ENCODE measurements at regions not wholly inside any gene's neighbourhood (a gene's known extent, or its start where the extent isn't known, plus 50 kb on each side); places are given as distances from the start of the nearest gene placed in this dataset.
"Not testable (repeated sequence)": the region's sequence is repeated elsewhere in the genome, so short reads cannot be mapped to it uniquely, and the experiment has no call there.

DNA sequence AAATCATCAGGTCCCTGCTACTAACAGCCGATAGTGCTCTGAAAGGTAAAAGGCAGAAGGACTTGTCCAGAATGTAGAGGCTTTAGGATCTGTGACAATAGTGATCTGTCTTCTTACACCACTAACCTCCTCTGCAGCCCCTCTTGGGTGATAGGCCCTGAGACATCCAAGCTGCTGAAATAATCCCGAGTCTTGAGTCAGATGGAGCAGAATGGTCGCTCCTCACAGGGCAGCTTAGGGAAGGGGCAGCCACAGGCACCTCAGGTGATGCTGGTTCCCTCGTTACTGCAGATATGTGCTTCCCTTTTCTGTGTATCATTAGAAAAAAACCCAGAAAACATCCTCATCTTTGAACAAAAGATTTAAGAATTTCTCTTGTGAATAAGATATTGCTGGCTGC, 157.1 kb upstream of the DLX2 start:
- no peak for DNase-seq (ENCODE audit: low spot score)

DNA sequence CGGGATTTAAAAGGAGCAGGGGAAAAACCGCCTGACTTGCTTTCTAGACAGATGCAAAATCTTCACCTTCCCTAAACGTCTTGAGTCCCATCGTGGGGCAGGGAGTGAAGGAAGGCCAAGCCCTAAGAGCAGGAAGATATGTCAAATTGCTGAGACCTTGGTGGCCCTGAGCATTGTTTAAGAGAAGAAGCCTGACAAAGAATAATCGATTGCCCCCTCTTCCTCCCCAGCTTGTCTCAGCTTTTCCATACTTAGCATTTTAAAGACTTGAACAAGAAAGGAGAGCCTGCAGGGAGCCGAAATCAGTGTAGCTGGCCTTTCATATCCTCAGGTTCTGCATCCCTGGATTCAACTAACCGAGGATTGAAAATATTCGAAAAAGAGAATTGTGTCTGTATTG, 157.6 kb upstream of the DLX2 start:
- no peak for DNase-seq (ENCODE audit: low spot score)

- DNase-seq (ENCODE audit: low spot score) = no peak
These were observed 158.6 kb upstream of the DLX2 start for GRCh38 chr2:172261292-172261691.

GRCh38 chr2:172262486-172262885, 159.8 kb upstream of the DLX2 start:
- DNase-seq (ENCODE audit: low spot score) = no peak

GRCh38 chr2:172264820-172265219, 162.1 kb upstream of the DLX2 start:
- not testable (repeated sequence) for DNase-seq (ENCODE audit: low spot score)

DNA sequence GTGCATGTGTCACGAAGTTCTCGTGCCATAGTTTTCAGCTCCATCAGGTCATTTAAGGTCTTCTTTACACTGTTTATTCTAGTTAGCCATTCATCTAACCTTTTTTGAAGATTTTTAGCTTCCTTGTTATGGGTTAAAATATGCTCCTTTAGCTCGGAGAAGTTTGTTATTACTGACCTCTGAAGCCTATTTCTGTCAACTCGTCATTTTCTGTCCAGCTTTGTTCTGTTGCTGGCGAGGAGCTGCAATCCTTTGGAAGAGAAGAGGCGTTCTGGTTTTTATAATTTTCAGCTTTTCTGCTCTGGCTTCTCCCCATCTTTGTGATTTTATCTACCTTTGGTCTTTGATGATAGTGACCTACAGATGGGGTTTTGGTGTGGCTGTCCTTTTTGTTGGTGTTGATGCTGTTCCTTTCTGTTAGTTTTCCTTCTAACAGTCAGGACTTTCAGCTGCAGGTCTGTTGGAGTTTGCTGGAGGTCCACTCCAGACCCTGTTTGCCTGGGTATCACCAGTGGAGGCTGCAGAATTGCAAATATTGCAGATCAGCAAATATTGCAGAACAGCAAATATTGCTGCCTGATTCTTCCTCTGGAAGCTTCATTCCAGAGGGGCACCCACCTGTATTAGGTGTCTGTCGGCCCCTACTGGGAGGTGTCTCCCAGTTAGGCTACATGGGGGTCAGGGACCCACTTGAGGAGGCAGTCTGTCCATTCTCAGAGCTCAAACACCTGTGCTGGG, 157.7 kb upstream of the ITGA6 start:
- DNase-seq (ENCODE audit: low spot score) = not testable (repeated sequence)

- DNase-seq (ENCODE audit: low spot score) = no peak
These were observed 156.9 kb upstream of the ITGA6 start for GRCh38 chr2:172270278-172271079.

DNA sequence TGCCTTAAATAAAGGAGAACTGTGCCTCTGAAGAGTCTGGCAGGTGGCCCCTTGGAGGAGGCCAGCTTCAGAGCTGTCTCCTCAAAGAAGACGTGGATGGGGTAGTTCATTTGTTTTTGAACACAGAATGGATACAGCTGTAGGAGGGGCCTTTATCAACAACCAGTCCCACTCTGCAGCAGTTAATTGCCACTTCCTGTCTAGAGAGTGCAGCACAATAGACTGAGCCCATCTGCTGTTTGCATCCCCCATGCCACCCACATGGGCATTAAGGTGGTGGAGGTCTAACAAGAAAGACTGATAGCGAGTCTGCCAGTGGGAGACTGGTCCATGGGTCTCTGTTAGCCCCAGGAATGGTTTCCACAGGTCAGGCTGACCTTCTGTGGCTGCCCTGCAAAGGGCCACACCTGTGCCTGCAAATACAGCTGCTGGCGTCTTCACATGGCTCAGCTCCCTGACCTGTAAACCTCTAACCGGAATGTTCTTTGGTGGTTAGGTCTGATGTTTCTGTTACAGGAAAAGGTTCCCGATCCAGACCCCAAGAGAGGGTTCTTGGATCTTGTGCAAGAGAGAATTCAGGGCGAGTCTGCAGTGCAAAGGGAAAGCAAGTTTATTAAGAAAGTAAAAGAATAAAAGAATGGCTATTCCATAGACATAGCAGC, 153.3 kb upstream of the ITGA6 start:
- no peak for DNase-seq (ENCODE audit: low spot score)

DNA sequence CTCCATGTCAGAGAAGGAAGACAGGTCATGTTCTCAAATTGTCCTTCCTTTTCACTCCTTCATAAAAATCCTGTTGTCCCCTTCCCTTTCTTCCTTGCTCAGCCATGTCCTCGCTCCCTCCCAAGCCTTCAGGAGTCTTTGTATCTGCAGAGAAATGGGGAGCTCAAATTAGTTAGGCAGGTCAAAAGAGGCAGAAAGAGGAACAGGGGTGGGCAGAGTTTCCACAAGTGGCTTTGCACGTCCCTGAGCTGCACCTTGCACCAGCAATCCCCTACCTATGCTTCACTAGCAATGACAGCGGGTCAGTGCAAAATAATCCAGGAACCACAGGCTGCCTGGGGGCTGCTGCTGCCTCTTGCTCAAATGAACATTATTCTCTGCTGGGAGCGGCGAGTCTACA, 152.1 kb upstream of the ITGA6 start:
- no peak for DNase-seq (ENCODE audit: low spot score)

DNA sequence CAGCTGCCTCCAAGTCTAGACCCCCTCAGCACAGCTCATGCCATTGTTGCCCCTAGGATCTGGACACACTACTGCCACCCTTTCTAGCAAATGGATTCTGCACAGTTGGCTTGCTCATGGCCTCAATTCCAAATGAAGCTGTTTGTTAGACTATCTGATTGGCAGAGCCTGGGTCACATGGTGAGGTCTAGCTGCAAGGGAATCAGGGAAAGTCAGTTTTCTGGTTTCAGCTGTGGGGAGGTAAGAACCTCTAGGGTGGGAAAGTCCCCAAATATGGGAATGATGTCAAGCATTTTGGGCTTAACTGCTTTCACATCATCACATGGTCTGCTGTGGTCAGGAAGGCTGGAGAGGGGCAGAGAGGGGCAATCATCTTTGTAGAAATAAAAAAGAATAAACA, 150.4 kb upstream of the ITGA6 start:
- DNase-seq (ENCODE audit: low spot score) = no peak

DNA sequence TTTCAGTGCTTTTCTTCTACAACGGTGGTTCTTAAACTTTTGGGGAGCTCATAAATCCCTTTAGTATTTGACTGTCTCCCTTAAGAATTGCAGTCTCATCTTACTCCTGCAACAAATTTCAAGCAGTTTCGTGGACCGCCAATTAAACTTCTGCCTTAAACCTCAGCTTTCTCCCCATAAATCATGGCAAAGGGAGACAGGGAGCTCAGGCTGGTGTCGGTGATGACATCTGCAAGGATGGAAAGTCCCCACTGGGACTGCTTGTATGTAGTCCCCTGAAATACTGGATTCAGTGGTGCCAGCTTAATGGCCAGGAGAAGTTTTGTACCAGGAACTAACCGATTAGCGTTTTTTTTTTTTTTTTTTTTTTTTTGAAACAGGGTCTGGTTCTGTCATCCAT, 148.7 kb upstream of the ITGA6 start:
- no peak for DNase-seq (ENCODE audit: low spot score)

DNA sequence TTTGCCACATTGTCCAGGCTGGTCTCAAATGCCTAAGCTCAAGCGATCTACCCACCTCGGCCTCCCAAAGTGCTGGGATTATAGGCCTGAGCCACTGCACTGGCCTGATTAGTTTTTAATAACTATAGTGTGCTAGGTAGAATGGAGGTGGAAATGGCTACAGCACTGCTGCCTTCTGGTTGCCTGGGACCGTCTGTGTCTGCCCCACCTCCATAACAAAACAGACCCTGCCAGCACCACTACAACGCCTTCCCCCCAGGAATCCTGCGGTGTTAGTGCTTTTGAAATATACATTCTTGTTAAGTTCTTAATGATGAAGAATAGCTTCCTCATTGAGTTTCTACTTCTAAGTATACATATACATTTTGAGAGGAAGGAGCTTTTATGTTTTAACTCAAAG, 148.2 kb upstream of the ITGA6 start:
- DNase-seq (ENCODE audit: low spot score) = no peak

DNA sequence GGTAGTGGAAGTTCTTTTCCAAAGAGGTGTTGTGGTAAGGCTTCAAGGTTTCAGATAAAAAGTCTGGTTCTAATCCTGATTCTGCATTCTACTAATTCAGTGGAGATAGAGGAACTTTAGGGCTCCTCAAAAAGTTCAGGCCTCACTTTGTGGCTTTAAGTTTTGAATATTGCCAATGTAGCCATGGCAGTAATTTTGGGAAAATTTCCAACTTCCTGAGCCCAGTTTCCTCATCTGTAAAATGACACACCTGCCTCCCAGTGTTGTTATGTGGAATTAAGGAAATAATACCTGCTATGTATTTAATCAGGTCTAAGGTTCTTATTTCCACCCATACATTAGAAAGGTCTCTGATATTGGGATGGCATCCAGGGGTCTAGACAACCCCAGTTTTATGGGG, 147.6 kb upstream of the ITGA6 start:
- DNase-seq (ENCODE audit: low spot score) = no peak

DNA sequence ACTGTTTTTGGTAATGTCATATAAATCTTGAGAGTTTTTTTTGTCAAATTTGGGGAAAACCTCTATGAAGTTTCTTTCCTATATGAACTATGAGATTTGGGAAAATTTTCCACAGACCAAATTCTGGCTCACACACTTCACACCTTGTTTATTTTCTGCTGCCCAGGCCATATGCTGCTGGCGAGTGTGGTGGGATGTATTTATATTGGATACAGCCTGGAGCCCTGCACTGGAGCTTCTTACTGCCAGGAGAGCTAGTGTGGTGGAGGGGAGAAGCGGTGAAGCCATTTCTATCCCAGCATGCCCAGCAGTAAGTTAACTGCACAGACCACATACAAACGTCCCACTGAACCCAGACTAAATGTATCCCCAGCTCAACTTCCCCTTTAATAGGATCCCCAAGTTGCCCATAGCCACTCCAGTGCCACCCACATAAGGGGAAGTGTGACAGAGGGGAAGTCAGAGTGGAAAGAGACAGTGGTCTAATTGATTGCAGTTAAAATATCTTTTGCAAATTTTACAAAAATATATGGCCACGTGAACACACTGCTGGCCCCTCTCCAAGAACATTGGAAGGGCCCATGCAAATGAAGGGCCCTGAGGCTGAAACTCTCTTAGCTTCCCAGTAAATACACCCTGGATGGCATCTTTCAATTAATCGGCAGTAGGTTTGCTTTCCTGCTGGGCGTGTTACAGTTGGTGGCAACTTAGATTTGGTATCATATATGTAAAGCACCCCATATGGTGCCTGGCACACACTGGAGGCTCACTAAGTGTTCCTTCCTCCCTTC, 146.6 kb upstream of the ITGA6 start:
- no peak for DNase-seq (ENCODE audit: low spot score)

DNA sequence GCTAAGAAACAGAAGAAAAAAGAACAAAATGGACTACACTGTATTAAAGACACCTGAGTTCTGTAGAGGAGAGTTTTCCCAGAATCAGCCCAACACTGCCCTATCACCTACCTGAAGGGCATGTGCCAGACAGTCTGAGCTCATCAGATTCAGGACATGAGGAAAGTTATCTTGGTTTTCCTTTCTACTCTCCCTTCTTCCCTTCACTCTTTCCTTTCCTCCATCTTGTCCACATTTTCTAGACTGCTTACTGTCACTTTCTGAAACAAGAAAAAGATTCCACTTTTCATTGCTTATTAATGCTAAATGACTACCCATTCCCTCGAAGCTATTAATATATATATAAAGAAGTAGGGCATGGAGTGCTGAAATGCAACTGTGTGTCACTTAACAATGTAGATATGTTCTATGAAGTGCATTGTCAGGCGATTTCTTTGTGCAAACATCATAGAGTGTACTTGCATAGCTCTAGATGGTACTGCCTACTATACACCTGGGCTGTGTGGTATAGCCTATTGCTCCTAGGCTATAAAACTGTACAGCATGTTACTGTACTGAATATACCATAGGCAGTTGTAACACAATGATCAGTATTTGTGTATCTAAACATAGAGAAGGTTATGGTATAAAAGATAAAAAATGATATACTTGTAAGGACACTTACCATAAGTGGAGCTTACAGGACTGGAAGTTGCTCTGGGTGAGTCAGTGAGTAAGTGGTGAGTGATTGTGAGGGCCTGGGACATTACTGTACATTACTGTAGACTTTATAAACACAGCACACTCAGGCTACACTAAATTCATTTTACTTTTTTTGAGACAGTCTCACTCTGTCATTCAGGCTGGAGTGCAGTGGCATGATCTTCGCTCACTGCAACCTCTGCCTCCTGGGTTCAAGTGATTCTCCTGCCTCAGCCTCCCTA, 145.5 kb upstream of the ITGA6 start:
- no peak for DNase-seq (ENCODE audit: low spot score)

GRCh38 chr2:172282944-172283343, 144.4 kb upstream of the ITGA6 start:
- no peak for DNase-seq (ENCODE audit: low spot score)

GRCh38 chr2:172283476-172283875, 143.9 kb upstream of the ITGA6 start:
- DNase-seq (ENCODE audit: low spot score) = no peak

GRCh38 chr2:172284209-172284608, 143.2 kb upstream of the ITGA6 start:
- DNase-seq (ENCODE audit: low spot score) = no peak

DNA sequence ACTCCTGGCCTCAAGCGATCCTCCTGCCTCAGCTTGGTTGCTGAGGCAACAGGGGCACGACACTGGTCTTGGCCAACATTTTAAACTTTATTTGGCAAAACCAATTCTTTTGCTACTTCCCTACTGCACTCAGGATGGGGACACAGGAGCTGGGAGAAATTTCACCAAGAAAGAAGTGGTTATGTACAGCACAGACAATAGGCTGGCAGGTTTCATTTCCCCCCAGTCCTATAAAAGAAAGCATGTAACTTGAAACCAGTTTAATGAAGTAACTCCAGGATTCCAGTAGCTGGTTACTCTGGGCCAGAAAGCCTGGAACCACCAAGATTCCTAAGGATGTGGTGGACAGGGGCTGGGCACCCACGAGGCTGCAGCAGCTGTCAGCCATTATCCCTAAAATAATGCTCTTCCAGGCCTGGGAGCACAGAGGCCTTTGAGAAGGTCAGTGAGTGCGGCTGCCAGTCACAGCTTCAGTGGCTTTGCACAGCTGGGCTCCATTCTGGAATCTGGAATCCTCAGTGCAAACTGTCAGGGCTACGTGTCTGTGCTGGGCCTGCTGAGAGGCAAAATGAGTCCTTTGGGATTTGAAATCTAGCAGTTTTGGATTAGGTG, 142.3 kb upstream of the ITGA6 start:
- no peak for DNase-seq (ENCODE audit: low spot score)

GRCh38 chr2:172285760-172286159, 141.6 kb upstream of the ITGA6 start:
- DNase-seq (ENCODE audit: low spot score) = no peak

DNA sequence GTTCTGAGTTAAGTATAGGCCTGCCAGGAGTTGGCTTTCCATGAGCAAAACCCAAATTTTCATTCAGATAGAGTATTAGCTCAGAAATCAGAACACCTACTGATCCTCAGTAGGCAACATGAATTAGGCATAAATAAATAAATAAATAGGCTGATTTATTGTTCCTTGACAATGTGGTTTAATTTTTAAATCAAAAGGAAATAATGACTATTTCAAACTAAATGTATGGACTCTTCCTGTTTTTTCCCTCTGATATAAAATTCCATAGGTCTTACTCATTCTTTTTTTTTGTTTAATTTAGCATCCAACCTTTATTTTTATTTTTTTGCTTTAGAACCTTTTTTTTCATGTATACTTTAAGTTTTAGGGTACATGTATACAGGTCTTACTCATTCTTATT, 140.2 kb upstream of the ITGA6 start:
- no peak for DNase-seq (ENCODE audit: low spot score)
